ENCODE measurements at regions not wholly inside any gene's neighbourhood (a gene's known extent, or its start where the extent isn't known, plus 50 kb on each side); places are given as distances from the start of the nearest gene placed in this dataset.

- peak; percentile 1 for DNase-seq (ENCODE audit: low read depth)
- no peak for TF ChIP-seq CTCF (IDR thresholded peaks at IDR 0.05; ENCODE audit: insufficient read depth, low read depth, low read length, missing control alignments)
These were observed 584.1 kb downstream of the MAFB start for GRCh38 chr20:40104959-40105358.

GRCh38 chr20:40103420-40103819, 585.6 kb downstream of the MAFB start:
- TF ChIP-seq CTCF (IDR thresholded peaks at IDR 0.05; ENCODE audit: insufficient read depth, low read depth, low read length, missing control alignments): no peak
- H3K4me3 ChIP-seq (ENCODE audit: low read length): no peak overlapping the region
- no peak for DNase-seq (ENCODE audit: low read depth)

More at GRCh38 chr20:40104959-40105358, 584.1 kb downstream of the MAFB start:
- no peak overlapping the region for H3K4me3 ChIP-seq (ENCODE audit: low read length)

GRCh38 chr20:40101560-40101959, 587.5 kb downstream of the MAFB start:
- no peak overlapping the region for H3K4me3 ChIP-seq (ENCODE audit: low read length)
- TF ChIP-seq CTCF (IDR thresholded peaks at IDR 0.05; ENCODE audit: insufficient read depth, low read depth, low read length, missing control alignments): no peak
- no peak for DNase-seq (ENCODE audit: low read depth)

- no peak for DNase-seq (ENCODE audit: low read depth)
- no peak for TF ChIP-seq CTCF (IDR thresholded peaks at IDR 0.05; ENCODE audit: insufficient read depth, low read depth, low read length, missing control alignments)
- H3K4me3 ChIP-seq (ENCODE audit: low read length): no peak overlapping the region
These were observed 588.8 kb downstream of the MAFB start for GRCh38 chr20:40100261-40100660.

GRCh38 chr20:40090236-40090635, 598.8 kb downstream of the MAFB start:
- TF ChIP-seq CTCF (IDR thresholded peaks at IDR 0.05; ENCODE audit: insufficient read depth, low read depth, low read length, missing control alignments): no peak
- DNase-seq (ENCODE audit: low read depth): peak; percentile 69
- no peak overlapping the region for H3K4me3 ChIP-seq (ENCODE audit: low read length)

- TF ChIP-seq CTCF (IDR thresholded peaks at IDR 0.05; ENCODE audit: insufficient read depth, low read depth, low read length, missing control alignments): no peak
- no peak overlapping the region for H3K4me3 ChIP-seq (ENCODE audit: low read length)
- no peak for DNase-seq (ENCODE audit: low read depth)
These were observed 601.5 kb downstream of the MAFB start for GRCh38 chr20:40087496-40087895.

GRCh38 chr20:40085513-40085912, 603.5 kb downstream of the MAFB start:
- no peak for TF ChIP-seq CTCF (IDR thresholded peaks at IDR 0.05; ENCODE audit: insufficient read depth, low read depth, low read length, missing control alignments)
- H3K4me3 ChIP-seq (ENCODE audit: low read length): no peak overlapping the region
- no peak for DNase-seq (ENCODE audit: low read depth)

All from epithelial cell of esophagus (primary cell).